GM20000 (cell line): ENCODE measurements at regions not wholly inside any gene's neighbourhood (a gene's known extent, or its start where the extent isn't known, plus 50 kb on each side); places are given as distances from the start of the nearest gene placed in this dataset.
"Not testable (repeated sequence)": the region's sequence is repeated elsewhere in the genome, so short reads cannot be mapped to it uniquely, and the experiment has no call there.

Source experiments
- DNase-seq: peaks from one replicate; pipeline ENCODE4 v3.0.0; 2012; ENCODE audit warnings: low spot score
- TF ChIP-seq, protein P1 (sequence below): IDR thresholded peaks from 2 replicates; pipeline ENCODE4 v1.5.1; 2012; ENCODE audit warnings: mild to moderate bottlenecking, control low read depth; ENCODE audit errors: extremely low read depth, missing control alignments

DNA sequence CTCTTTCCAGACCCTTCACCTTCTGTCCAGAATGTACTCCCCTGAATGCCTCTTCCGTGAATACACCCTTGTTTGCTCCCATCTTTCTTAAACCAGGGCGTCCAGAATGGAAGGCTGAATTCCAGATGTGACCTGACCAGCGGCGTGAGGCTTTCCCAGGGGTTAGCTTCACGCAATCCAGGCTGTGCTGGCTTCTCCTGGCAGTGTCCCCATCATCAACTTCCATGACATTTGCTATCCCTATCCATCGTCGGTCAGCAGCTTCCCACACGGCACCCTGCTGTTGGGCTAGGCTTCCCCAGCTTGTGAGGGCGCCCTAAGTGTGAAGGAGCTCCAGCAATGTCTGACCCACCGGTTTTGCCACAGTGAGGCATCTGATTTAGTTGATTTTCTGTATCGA, 339.8 kb upstream of the TNRC6C start:
- no peak for DNase-seq
- TF ChIP-seq, protein P1, sequence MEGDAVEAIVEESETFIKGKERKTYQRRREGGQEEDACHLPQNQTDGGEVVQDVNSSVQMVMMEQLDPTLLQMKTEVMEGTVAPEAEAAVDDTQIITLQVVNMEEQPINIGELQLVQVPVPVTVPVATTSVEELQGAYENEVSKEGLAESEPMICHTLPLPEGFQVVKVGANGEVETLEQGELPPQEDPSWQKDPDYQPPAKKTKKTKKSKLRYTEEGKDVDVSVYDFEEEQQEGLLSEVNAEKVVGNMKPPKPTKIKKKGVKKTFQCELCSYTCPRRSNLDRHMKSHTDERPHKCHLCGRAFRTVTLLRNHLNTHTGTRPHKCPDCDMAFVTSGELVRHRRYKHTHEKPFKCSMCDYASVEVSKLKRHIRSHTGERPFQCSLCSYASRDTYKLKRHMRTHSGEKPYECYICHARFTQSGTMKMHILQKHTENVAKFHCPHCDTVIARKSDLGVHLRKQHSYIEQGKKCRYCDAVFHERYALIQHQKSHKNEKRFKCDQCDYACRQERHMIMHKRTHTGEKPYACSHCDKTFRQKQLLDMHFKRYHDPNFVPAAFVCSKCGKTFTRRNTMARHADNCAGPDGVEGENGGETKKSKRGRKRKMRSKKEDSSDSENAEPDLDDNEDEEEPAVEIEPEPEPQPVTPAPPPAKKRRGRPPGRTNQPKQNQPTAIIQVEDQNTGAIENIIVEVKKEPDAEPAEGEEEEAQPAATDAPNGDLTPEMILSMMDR, result no peak

DNA sequence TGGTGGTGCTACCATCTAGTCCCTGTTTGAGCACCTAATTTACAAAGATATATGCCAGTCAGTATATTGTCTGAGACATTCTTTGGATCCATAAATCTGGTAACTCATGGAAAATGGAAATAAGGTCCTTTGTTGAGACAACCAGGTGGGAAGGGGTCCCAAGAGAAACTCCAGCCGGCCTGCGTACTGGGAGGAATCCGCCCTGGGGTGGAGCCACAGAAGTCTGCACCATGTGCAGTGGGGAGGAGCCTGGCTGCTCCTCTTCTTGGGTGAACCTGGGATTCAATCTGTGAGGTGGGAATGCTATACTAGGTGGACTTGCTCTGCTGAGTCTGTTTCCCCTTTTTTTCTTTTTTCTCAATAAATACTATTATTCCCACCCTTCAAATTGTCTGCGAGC, 339.2 kb upstream of the TNRC6C start:
- no peak for DNase-seq
- TF ChIP-seq, protein P1, result no peak

DNA sequence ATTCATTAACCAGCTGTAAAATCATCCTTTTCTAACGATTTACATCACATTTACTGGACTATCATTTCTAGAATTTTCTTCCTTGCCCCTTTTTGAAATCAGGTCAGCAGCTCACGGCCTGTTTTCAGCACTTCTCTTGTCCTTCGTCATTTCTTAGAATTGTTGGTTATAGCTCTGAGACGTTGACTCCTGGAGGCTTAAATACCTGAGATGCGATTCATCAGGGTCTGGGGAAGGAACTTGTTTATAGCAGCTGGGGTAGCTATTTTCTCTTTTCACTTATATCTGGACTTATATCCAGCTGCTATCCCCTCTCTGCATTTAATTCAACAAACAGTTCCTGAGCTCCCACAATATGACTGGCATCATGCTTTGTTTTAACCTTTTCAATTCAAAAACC, 338.7 kb upstream of the TNRC6C start:
- TF ChIP-seq, protein P1, result no peak
- no peak for DNase-seq

DNA sequence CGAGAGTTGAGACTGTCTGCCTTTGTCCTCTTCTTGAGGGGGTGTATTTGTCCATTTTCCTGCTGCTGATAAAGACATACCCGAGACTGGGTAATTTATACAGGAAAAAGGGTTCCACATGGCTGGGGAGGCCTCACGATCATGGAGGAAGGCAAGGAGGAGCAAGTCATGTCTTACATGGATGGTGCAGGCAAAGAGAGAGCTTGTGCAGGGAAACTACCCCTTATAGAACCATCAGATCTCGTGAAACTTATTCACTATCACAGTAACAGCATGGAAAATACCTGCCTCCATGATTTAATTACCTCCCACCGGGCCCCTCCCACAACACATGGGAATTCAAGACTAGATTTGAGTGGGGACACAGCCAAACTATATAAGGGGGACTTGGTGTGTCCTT, 338.2 kb upstream of the TNRC6C start:
- DNase-seq, result no peak
- TF ChIP-seq, protein P1, result no peak

DNA sequence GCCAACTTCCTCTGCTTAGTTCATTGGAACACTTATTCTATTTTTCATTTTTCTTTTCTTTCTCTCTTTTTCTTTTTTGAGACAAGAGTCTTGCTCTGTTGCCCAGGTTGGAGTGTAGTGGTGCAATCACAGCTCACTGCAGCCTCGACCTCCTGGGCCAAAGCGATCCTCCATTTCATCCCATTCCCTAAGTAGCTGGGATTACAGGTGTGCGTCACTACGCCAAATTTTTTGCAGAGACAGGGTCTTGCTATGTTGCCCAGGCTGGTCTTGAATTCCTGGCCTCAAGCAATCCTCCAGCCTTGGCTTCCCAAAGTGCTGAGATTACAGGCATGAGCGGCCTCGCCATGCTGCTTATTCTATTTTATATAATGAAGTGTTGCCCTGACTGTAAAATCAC, 336.4 kb upstream of the TNRC6C start:
- not testable (repeated sequence) for DNase-seq

DNA sequence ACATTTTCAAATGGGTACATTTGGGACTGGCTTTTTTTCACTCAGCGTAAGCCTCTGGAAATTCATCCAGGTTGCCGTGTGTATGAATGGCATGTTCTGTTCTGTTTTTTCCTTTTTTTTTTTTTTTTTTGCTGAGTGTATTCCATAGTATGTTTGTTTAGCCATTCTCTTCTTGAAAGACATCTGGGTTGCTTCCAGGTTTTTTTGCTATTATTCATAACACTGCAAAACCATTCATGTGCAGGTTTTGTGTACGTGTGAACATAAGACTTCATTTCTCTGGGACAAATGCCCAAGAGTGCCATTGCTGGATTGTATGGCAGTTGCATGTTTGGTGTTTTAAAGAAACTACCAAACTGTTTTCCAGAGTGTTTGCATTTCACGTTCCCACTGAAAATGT, 335.9 kb upstream of the TNRC6C start:
- TF ChIP-seq, protein P1, result no peak
- no peak for DNase-seq

DNA sequence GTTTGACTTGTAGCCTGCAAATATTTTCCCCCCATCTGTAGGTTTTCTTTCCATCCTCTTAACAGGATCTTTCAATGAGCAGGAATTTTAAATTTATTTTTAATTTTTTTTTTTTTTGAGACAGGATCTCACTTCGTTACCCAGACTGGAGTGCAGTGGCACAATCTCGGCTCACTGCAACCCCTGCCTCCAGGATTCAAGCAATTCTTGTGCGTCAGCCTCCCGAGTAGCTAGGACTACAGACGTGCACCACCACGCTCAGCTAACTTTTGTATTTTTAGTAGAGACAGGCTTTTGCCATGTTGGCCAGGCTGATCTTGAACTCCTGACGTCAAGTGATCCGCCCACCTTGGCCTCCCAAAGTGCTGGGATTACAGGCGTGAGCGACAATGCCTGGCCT, 335.2 kb upstream of the TNRC6C start:
- DNase-seq, result not testable (repeated sequence)

DNA sequence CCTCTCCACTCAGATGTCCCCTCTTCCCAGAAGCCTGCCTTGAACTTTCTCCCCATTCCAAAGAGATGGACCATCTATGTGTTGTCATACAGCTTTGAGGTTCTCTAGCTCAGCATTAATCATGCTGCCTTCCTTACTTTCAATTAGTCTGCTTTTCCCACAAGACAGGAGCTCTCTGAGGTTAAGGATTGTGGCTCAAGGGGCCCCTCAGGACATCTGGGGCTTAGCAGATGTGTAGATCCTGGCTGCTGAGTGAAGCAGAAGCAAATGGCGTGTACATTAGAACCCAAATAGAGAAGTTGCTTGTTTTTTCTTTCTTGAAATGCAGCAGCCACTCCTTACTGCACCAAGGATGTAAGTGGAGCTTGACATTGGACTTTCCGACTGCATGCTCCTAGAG, 330.5 kb upstream of the TNRC6C start:
- TF ChIP-seq, protein P1, result no peak
- no peak for DNase-seq

DNA sequence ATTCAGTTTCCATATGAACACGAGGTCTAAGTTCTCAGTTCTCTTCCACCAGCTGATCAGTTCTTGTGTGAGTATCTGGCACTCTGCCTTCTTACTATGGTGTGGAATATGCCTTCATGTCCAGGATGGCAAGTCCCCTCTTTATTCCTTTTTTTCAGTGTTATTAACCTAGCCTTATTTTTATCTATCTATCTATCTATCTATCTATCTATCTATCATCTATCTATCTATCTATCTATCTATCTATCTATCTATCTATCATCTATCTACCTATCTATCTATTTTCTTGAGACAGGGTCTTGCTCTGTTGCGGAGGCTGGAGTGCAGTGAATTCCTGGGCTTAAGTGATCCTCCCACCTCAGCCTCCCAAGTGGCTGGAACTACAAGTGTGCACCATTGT, 329.2 kb upstream of the TNRC6C start:
- not testable (repeated sequence) for DNase-seq
